ENCODE measurements at regions not wholly inside any gene's neighbourhood (a gene's known extent, or its start where the extent isn't known, plus 50 kb on each side); places are given as distances from the start of the nearest gene placed in this dataset.
"Not testable (repeated sequence)": the region's sequence is repeated elsewhere in the genome, so short reads cannot be mapped to it uniquely, and the experiment has no call there.

- peaks cover 55% of the 10 kb centered on the region for H3K9me3 Mint-ChIP-seq
- ATAC-seq (no peak), DNase-seq (ENCODE audit: low spot score) (no peak)
- H3K79me2 ChIP-seq (replicated peaks; ENCODE audit: insufficient read depth): no peaks in the 10 kb centered on the region
- TF ChIP-seq NANOG (IDR thresholded peaks at IDR 0.05; ENCODE audit: borderline replicate concordance): no peak
- no peak for TF ChIP-seq ZNF114 (CRISPR knock-in tag; IDR thresholded peaks at IDR 0.05)
- TF ChIP-seq, protein P1, sequence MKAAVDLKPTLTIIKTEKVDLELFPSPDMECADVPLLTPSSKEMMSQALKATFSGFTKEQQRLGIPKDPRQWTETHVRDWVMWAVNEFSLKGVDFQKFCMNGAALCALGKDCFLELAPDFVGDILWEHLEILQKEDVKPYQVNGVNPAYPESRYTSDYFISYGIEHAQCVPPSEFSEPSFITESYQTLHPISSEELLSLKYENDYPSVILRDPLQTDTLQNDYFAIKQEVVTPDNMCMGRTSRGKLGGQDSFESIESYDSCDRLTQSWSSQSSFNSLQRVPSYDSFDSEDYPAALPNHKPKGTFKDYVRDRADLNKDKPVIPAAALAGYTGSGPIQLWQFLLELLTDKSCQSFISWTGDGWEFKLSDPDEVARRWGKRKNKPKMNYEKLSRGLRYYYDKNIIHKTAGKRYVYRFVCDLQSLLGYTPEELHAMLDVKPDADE (IDR thresholded peaks at IDR 0.05): no peak
- TF ChIP-seq EZH2phosphoT487 (IDR thresholded peaks at IDR 0.05; ENCODE audit: unreplicated experiment): no peak
- no peak for TF ChIP-seq STAT1 (IDR thresholded peaks at IDR 0.05; ENCODE audit: unreplicated experiment)
- TF ChIP-seq EZH2 (IDR thresholded peaks at IDR 0.05; ENCODE audit: low read depth, unreplicated experiment): no peak
- TF ChIP-seq, protein P2, sequence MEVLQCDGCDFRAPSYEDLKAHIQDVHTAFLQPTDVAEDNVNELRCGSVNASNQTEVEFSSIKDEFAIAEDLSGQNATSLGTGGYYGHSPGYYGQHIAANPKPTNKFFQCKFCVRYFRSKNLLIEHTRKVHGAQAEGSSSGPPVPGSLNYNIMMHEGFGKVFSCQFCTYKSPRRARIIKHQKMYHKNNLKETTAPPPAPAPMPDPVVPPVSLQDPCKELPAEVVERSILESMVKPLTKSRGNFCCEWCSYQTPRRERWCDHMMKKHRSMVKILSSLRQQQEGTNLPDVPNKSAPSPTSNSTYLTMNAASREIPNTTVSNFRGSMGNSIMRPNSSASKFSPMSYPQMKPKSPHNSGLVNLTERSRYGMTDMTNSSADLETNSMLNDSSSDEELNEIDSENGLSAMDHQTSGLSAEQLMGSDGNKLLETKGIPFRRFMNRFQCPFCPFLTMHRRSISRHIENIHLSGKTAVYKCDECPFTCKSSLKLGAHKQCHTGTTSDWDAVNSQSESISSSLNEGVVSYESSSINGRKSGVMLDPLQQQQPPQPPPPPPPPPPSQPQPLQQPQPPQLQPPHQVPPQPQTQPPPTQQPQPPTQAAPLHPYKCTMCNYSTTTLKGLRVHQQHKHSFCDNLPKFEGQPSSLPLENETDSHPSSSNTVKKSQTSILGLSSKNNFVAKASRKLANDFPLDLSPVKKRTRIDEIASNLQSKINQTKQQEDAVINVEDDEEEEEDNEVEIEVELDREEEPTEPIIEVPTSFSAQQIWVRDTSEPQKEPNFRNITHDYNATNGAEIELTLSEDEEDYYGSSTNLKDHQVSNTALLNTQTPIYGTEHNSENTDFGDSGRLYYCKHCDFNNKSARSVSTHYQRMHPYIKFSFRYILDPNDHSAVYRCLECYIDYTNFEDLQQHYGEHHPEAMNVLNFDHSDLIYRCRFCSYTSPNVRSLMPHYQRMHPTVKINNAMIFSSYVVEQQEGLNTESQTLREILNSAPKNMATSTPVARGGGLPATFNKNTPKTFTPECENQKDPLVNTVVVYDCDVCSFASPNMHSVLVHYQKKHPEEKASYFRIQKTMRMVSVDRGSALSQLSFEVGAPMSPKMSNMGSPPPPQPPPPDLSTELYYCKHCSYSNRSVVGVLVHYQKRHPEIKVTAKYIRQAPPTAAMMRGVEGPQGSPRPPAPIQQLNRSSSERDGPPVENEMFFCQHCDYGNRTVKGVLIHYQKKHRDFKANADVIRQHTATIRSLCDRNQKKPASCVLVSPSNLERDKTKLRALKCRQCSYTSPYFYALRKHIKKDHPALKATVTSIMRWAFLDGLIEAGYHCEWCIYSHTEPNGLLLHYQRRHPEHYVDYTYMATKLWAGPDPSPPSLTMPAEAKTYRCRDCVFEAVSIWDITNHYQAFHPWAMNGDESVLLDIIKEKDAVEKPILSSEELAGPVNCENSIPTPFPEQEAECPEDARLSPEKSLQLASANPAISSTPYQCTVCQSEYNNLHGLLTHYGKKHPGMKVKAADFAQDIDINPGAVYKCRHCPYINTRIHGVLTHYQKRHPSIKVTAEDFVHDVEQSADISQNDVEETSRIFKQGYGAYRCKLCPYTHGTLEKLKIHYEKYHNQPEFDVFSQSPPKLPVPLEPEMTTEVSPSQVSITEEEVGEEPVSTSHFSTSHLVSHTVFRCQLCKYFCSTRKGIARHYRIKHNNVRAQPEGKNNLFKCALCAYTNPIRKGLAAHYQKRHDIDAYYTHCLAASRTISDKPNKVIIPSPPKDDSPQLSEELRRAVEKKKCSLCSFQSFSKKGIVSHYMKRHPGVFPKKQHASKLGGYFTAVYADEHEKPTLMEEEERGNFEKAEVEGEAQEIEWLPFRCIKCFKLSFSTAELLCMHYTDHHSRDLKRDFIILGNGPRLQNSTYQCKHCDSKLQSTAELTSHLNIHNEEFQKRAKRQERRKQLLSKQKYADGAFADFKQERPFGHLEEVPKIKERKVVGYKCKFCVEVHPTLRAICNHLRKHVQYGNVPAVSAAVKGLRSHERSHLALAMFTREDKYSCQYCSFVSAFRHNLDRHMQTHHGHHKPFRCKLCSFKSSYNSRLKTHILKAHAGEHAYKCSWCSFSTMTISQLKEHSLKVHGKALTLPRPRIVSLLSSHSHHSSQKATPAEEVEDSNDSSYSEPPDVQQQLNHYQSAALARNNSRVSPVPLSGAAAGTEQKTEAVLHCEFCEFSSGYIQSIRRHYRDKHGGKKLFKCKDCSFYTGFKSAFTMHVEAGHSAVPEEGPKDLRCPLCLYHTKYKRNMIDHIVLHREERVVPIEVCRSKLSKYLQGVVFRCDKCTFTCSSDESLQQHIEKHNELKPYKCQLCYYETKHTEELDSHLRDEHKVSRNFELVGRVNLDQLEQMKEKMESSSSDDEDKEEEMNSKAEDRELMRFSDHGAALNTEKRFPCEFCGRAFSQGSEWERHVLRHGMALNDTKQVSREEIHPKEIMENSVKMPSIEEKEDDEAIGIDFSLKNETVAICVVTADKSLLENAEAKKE (CRISPR knock-in tag; IDR thresholded peaks at IDR 0.05): no peak
- no peak for TF ChIP-seq ZNF331 (CRISPR knock-in tag; IDR thresholded peaks at IDR 0.05; ENCODE audit: low read depth)
- H3K4me2 ChIP-seq: no peak overlapping the region
- no peaks in the 10 kb centered on the region; the same call in 2 of the 3 replicates for H3K36me3 Mint-ChIP-seq (ENCODE audit: low read depth)
- no peaks in the 10 kb centered on the region for H3K27me3 ChIP-seq (ENCODE audit: insufficient read depth)
- no peaks in the 10 kb centered on the region for H3K4me1 Mint-ChIP-seq
- H2AFZ ChIP-seq: no peak overlapping the region
- H4K20me1 ChIP-seq (replicated peaks; ENCODE audit: insufficient read depth): no peaks in the 10 kb centered on the region
- H3K4me3 ChIP-seq: no peak overlapping the region
- no peaks in the 10 kb centered on the region for H3K9me2 ChIP-seq (ENCODE audit: insufficient read depth)
- no peaks in the 10 kb centered on the region for H3K36me3 ChIP-seq (ENCODE audit: insufficient read depth)
- H3K4me1 ChIP-seq (ENCODE audit: insufficient read depth): no peaks in the 10 kb centered on the region
- H3K27me3 Mint-ChIP-seq (ENCODE audit: insufficient read depth, low read depth, poor library complexity): no peaks in the 10 kb centered on the region
- H3K27ac Mint-ChIP-seq: no peak overlapping the region
- no peak overlapping the region for H3K27ac ChIP-seq (ENCODE audit: low read depth)
- no peaks in the 10 kb centered on the region for H3F3A ChIP-seq (replicated peaks; ENCODE audit: low read depth)
- H3K4me3 Mint-ChIP-seq: no peak overlapping the region
Observed at GRCh38 chr10:109663122-109663521, 260.2 kb downstream of the XPNPEP1 start.

- not testable (repeated sequence) for H3K36me3 Mint-ChIP-seq (ENCODE audit: low read depth); H2AFZ ChIP-seq; DNase-seq (ENCODE audit: low spot score); H3K4me3 Mint-ChIP-seq; H4K20me1 ChIP-seq (replicated peaks; ENCODE audit: insufficient read depth); ATAC-seq; H3F3A ChIP-seq (replicated peaks; ENCODE audit: low read depth); H3K27me3 ChIP-seq (ENCODE audit: insufficient read depth); H3K27me3 Mint-ChIP-seq (ENCODE audit: insufficient read depth, low read depth, poor library complexity); H3K79me2 ChIP-seq (replicated peaks; ENCODE audit: insufficient read depth); H3K27ac ChIP-seq (ENCODE audit: low read depth); H3K9me2 ChIP-seq (ENCODE audit: insufficient read depth); H3K4me2 ChIP-seq; H3K36me3 ChIP-seq (ENCODE audit: insufficient read depth); H3K4me1 Mint-ChIP-seq; H3K27ac Mint-ChIP-seq; H3K4me1 ChIP-seq (ENCODE audit: insufficient read depth); H3K4me3 ChIP-seq
- peaks cover 52% of the 10 kb centered on the region for H3K9me3 Mint-ChIP-seq
Observed at GRCh38 chr10:109652612-109653011, 270.7 kb downstream of the XPNPEP1 start.

Data from GM23338 (cell line).